Muscle layer of colon (tissue), 2 donors: ENCODE measurements at regions not wholly inside any gene's neighbourhood (a gene's known extent, or its start where the extent isn't known, plus 50 kb on each side); places are given as distances from the start of the nearest gene placed in this dataset.
"Not testable (repeated sequence)": the region's sequence is repeated elsewhere in the genome, so short reads cannot be mapped to it uniquely, and the experiment has no call there.

Source experiments
- H3K27ac ChIP-seq: one replicate; pipeline ENCODE4 v1.7.0; 2013; ENCODE audit warnings: low read depth, mild to moderate bottlenecking, low read length, moderate library complexity
- H3K27me3 ChIP-seq, 2 donors: one replicate each; pipeline ENCODE4 v1.7.0; 2013; ENCODE audit warnings: low read length in 2 of 2, mild to moderate bottlenecking in 2 of 2; ENCODE audit not compliant: insufficient read depth in 2 of 2, control insufficient read depth in 1 of 2
- H3K36me3 ChIP-seq: one replicate; pipeline ENCODE4 v1.7.0; 2013; ENCODE audit warnings: mild to moderate bottlenecking, low read length; ENCODE audit not compliant: insufficient read depth
- H3K4me1 ChIP-seq: one replicate; pipeline ENCODE4 v1.7.0; 2013; ENCODE audit warnings: mild to moderate bottlenecking, low read length; ENCODE audit not compliant: insufficient read depth
- H3K4me3 ChIP-seq, 2 donors: one replicate each; pipeline ENCODE4 v1.7.0; 2013; ENCODE audit warnings: low read length in 2 of 2, low read depth in 1 of 2, mild to moderate bottlenecking in 1 of 2, moderate library complexity in 1 of 2
- H3K9ac ChIP-seq: one replicate; pipeline ENCODE4 v1.7.0; 2013; ENCODE audit warnings: low read length
- H3K9me3 ChIP-seq: one replicate; pipeline ENCODE4 v1.7.0; 2013; ENCODE audit warnings: mild to moderate bottlenecking, low read length
- donor health status: abdominal sarcoma.
- donor health status: Adenocarcinoma of cecum.

DNA sequence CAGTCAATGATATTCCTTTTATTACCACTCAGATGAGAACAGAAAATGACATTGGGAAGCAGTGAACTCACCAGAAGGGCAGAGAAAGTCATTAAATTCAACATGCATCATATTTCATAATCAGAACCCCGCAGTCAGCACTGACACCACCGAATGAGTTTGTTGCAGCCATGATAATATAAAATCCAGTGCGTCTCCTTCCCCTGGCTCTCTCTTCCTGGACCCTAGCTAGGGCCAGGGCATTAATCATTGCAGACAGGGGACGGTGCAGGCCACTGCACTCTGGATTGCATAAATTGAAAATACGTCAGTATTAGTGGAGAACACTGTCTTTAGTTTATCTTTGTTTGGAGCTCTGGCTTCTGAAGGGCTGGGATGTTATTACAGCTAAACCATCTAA is 931.5 kb downstream of the TYW1 start:
- Histone ChIP-seq H3K4me3 (no peak overlapping the region), H3K9me3 (no peaks in the 10 kb centered on the region), H3K4me1 (no peaks in the 10 kb centered on the region), H3K27me3 (no peaks in the 10 kb centered on the region), H3K9ac (no peak overlapping the region), H3K27ac (no peak overlapping the region), H3K36me3 (no peaks in the 10 kb centered on the region)

DNA sequence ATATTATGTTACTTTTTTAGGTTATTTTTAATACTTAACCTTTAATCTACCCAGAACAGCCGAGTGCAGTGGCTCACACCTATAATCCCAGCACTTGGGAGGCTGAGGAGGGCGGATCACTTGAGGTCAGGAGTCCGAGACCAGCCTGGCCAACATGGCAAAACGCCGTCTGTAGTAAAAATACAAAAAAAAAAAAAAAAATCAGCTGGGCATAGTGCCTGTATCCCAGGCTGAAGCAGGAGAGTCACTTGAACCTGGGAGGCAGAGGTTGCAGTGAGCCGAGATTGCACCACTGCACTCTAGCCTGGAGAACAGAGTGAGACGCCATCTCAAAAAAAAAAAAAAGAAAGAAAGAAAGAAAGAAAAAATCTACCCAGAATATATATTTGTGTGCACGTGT is 939.8 kb downstream of the TYW1 start:
- H3K9ac ChIP-seq, H3K27me3 ChIP-seq, H3K36me3 ChIP-seq, H3K4me1 ChIP-seq, H3K9me3 ChIP-seq, H3K27ac ChIP-seq, H3K4me3 ChIP-seq: not testable (repeated sequence)

DNA sequence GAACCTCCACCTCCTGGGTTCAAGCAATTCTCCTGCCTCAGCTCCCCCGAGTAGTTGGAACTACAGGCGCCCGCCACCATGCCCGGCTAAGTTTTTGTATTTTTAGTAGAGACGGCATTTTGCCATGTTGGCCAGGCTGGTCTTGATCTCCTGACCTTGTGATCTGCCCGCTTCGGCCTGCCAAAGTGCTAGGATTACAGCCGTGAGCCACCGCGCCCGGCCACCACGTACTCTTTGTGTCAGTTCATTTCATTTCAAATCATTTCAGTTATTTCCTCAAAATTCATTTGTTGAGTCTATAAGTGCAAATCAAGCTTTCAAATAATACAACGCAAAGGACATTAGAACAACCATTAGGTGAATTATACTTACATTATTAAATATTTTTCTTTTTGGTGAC is 943.8 kb downstream of the TYW1 start:
- no peaks in the 10 kb centered on the region for H3K36me3 ChIP-seq
- H3K4me1 ChIP-seq, result no peaks in the 10 kb centered on the region
- no peak overlapping the region for H3K4me3 ChIP-seq
- H3K9ac ChIP-seq, result no peak overlapping the region
- no peak overlapping the region for H3K27ac ChIP-seq
- H3K27me3 ChIP-seq, result no peaks in the 10 kb centered on the region
- no peaks in the 10 kb centered on the region for H3K9me3 ChIP-seq

DNA sequence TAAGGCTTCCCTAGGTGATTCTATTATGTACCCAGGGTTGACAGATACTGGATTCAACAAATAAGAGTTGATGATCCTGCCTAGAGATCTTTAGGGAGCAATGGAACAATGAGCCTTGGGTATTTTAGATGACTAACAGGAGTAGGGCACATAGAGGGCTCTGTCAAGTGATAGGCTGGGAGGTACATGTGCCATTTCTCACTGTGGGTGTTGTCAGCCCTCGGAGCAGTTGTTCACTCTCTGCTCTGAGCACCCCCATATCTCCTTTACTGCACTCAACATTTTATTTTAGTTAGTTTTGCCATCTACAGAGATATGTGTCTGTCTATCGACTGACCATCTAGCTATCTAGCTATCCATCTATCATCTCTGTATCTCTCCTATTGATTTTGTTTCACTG is 950.6 kb downstream of the TYW1 start:
- no peak overlapping the region for H3K4me3 ChIP-seq
- no peak overlapping the region for H3K27ac ChIP-seq
- no peaks in the 10 kb centered on the region for H3K27me3 ChIP-seq
- H3K4me1 ChIP-seq, result no peaks in the 10 kb centered on the region
- H3K9me3 ChIP-seq, result no peaks in the 10 kb centered on the region
- H3K9ac ChIP-seq, result no peak overlapping the region
- no peaks in the 10 kb centered on the region for H3K36me3 ChIP-seq

DNA sequence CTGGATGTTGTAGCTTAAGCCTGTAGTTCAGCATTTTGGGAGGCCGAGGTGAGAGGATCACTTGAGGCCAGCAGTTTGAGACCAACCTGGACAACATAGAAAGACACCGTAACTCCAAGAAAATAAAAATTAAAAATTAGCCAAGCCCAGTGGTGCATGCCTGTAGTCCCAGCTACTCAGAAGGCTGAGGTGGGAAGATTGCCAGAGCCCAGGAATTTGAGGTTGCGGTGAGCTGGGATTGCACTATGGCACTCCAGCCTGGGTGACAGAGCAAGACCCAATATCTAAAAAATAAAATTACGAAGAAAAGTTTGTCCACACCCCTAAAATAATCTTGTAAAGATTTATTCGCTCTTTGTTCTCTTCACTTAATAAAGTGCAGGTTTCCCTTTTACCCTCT is 951.0 kb downstream of the TYW1 start:
- Histone ChIP-seq H3K4me1 (no peaks in the 10 kb centered on the region), H3K9ac (no peak overlapping the region), H3K4me3 (no peak overlapping the region), H3K9me3 (no peaks in the 10 kb centered on the region), H3K27me3 (no peaks in the 10 kb centered on the region), H3K27ac (no peak overlapping the region), H3K36me3 (no peaks in the 10 kb centered on the region)

DNA sequence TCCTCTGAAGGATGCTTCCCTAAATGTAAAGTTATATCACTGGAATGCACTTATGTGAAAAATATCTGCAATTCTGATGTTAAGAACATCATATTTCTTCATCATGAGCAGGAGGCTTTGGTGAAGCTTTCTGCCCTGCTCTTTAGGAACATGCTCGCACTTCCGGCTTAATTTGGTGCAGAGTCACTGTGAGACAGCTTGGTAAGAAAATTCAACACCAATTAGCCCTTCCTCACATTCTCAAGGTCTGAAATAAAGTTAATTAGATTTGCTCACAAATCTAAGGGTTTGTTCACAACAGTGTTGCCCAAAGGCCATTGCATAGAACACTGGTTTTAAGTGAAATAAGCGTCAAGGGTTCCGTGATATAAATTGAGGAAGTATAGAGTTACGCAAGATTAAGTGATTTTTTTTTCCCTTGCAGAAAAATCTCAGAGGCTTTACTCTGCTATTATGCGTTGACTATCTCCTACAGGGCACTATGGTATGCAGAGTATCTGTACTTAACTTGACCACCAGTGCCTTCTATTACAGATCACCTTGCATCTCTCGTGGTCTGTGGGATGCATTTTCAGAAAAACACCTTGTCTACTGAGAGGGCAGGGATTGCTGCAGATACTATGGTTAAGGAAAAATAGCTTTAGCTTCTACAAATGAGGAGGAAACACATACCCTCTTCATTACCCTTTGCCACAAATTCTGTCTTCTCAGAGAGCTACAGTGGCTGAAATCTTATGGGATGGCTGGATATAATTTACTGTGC is 953.9 kb downstream of the TYW1 start:
- no peak overlapping the region for H3K9ac ChIP-seq
- no peaks in the 10 kb centered on the region for H3K9me3 ChIP-seq
- H3K36me3 ChIP-seq, result no peaks in the 10 kb centered on the region
- no peak overlapping the region for H3K27ac ChIP-seq
- H3K4me1 ChIP-seq, result no peaks in the 10 kb centered on the region
- no peak overlapping the region for H3K4me3 ChIP-seq
- no peaks in the 10 kb centered on the region for H3K27me3 ChIP-seq

DNA sequence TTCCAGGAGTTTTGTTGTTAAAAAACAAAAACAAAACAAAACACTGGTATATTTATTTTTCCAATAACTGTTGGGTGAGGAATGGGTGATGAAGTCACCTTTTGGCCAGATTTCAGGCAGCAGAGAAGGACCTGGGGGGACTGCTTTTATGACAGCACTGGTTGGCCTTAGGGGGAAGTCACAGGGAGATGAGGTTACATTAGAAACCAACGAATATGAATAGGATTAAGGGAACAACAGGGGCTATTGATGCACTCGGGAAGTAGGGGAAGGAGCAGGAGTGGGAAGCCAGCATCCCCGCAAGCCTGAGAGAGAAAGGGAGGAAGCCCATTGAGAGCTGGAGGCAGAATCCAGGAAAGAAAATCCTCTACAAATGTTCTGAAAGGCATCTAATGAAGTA is 958.4 kb downstream of the TYW1 start:
- H3K36me3 ChIP-seq, result no peaks in the 10 kb centered on the region
- no peak overlapping the region for H3K4me3 ChIP-seq
- no peaks in the 10 kb centered on the region for H3K27me3 ChIP-seq
- no peaks in the 10 kb centered on the region for H3K9me3 ChIP-seq
- H3K4me1 ChIP-seq, result no peaks in the 10 kb centered on the region
- no peak overlapping the region for H3K27ac ChIP-seq
- H3K9ac ChIP-seq, result no peak overlapping the region

DNA sequence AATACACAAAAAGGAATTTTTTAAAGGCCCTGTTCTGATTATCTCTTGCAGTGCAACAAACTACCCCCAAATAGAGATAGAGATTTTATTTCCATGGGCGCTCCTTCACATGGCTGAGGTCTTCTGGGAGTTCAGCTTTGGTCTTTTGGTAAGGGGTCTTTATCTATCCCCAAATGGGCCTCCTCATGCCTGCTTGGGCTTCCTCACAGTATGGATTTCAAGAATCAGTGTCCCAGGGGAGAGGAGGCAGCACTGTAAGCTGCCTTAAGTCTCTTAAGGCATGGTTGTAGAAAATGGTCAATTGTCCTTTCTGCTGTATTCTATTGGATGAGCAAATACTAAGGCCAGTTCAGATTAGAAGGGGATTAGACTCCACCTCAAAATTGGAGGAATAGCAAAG is 966.2 kb downstream of the TYW1 start:
- Histone ChIP-seq H3K36me3 (no peaks in the 10 kb centered on the region), H3K4me1 (no peaks in the 10 kb centered on the region), H3K4me3 (no peak overlapping the region), H3K27me3 (no peaks in the 10 kb centered on the region), H3K9me3 (no peaks in the 10 kb centered on the region), H3K27ac (no peak overlapping the region), H3K9ac (no peak overlapping the region)

DNA sequence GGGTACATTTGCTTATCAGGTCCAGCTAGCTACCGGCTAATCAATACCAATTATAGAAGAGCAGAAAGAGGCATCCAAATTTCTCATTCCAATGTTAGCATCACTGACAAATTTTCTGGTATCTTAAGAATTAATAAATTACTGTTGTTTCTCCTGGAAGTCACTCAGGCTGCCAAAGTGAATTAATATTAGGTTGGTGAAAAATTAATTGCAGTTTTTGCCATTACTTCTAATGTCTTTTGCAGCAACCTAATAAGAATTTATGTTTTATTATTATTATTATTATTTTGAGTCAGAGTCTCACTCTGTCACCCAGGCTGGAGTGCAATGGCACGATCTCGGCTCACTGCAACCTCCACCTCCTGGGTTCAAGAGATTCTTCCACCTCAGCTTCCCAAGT is 979.9 kb downstream of the TYW1 start:
- Histone ChIP-seq H3K36me3 (no peaks in the 10 kb centered on the region), H3K4me1 (no peaks in the 10 kb centered on the region), H3K27me3 (no peaks in the 10 kb centered on the region), H3K4me3 (no peak overlapping the region), H3K27ac (no peak overlapping the region), H3K9me3 (no peaks in the 10 kb centered on the region), H3K9ac (no peak overlapping the region)

DNA sequence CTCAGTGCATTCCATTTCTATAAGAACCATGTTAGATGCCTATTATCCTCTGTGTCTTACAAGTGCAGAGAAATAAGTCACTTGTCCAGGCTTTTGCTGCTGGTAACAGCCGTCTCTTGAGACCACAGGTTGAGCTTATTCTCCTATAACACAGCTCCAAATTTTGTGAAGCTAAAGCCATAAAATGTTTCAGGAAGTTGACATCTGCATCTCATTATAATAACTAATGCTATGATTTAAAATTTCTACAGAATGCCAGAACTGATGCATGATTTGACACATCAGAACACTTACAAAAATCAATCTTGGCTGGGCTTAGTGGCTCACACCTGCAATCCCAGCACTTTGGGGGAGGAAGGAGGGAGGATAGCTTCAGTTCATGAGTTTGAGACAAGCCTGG is 986.9 kb downstream of the TYW1 start:
- H3K9me3 ChIP-seq, result no peaks in the 10 kb centered on the region
- no peak overlapping the region for H3K4me3 ChIP-seq
- H3K4me1 ChIP-seq, result no peaks in the 10 kb centered on the region
- H3K36me3 ChIP-seq, result no peaks in the 10 kb centered on the region
- no peak overlapping the region for H3K9ac ChIP-seq
- H3K27me3 ChIP-seq, result no peaks in the 10 kb centered on the region
- H3K27ac ChIP-seq, result no peak overlapping the region

DNA sequence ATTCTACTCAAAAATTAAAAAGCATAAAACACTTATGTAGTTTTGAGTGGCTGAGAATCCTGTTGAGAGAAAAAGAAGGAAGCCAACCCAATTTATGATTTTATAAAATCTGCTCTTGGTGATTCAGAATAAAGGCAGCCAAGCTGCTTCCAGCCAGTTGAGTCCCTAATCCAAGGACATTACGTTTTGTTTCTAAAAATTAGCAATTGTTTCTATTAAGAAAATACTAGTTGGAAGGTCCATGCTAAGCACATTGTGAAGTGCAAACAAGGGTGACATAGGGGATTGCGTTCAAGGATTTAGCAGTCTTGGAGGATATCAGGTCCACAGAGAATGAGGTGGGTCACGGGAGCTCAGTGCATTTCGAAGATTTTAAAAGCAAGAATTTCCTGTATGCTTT is 987.7 kb downstream of the TYW1 start:
- Histone ChIP-seq H3K4me1 (no peaks in the 10 kb centered on the region), H3K4me3 (no peak overlapping the region), H3K36me3 (no peaks in the 10 kb centered on the region), H3K9ac (no peak overlapping the region), H3K9me3 (no peaks in the 10 kb centered on the region), H3K27me3 (no peaks in the 10 kb centered on the region), H3K27ac (no peak overlapping the region)

DNA sequence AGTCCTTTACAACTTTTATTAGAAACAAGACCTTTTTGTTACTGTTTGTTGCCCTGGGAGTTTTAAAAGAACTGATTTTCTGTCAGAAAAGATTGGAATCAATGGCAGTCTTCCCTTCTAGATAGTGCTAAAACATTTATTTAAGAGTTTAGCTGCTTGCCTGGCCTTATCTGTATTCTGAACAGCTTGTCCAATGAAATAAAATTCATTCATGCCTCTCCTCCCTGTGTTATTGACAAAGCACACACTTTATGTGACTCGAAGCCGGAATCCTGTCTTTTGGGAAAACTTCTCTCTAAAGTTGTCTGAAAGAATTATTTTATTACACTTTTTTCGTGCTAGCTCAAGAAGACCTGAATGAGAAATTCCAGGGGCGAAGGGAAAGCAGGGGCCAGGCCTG is 992.5 kb downstream of the TYW1 start:
- H3K4me3 ChIP-seq, result no peak overlapping the region
- H3K4me1 ChIP-seq, result no peaks in the 10 kb centered on the region
- H3K36me3 ChIP-seq, result no peaks in the 10 kb centered on the region
- H3K9me3 ChIP-seq, result no peaks in the 10 kb centered on the region
- no peaks in the 10 kb centered on the region for H3K27me3 ChIP-seq
- H3K27ac ChIP-seq, result no peak overlapping the region
- H3K9ac ChIP-seq, result no peak overlapping the region
